Stimulated activated naive B cell treated with anti-CD40 and anti-IgM and Interleukin-4, amounts not matched to agents 10 μg/mL and 1 μg/mL and 100 μg/mL, for 72 hours (primary cell): ENCODE measurements at regions not wholly inside any gene's neighbourhood (a gene's known extent, or its start where the extent isn't known, plus 50 kb on each side); places are given as distances from the start of the nearest gene placed in this dataset.
"Not testable (repeated sequence)": the region's sequence is repeated elsewhere in the genome, so short reads cannot be mapped to it uniquely, and the experiment has no call there.

Source experiments
- ATAC-seq, 2 donors: fragments of 150-1000 bp; cut with Tn5 transposase; replicated peaks; 2 replicates each; pipeline ENCODE4 v1.10.0; 2021; ENCODE audit warnings: moderate library complexity in 1 of 2
- DNase-seq: peaks from one replicate; pipeline ENCODE4 v3.0.0; 2021
- H3K27ac Mint-ChIP-seq: one replicate; pipeline ENCODE4 v1.8.0; 2022; ENCODE audit warnings: mild to moderate bottlenecking, mixed read lengths
- H3K27me3 Mint-ChIP-seq, 2 donors: one replicate each; pipeline ENCODE4 v1.8.0; 2022; ENCODE audit warnings: mixed read lengths in 2 of 2
- H3K36me3 Mint-ChIP-seq, 2 donors: one replicate each; pipeline ENCODE4 v1.8.0; 2022; ENCODE audit warnings: mixed read lengths in 2 of 2, mild to moderate bottlenecking in 1 of 2
- H3K4me1 Mint-ChIP-seq, 2 donors: one replicate each; pipeline ENCODE4 v1.8.0; 2022; ENCODE audit warnings: mixed read lengths in 2 of 2, mild to moderate bottlenecking in 1 of 2
- H3K4me3 Mint-ChIP-seq, 2 donors: one replicate each; pipeline ENCODE4 v1.8.0; 2022; ENCODE audit warnings: mild to moderate bottlenecking in 2 of 2, mixed read lengths in 2 of 2, moderate library complexity in 1 of 2
- H3K9me3 Mint-ChIP-seq, 2 donors: one replicate each; pipeline ENCODE4 v1.8.0; 2022; ENCODE audit warnings: mixed read lengths in 2 of 2, mild to moderate bottlenecking in 1 of 2

- Mint-ChIP-seq H3K36me3 (no peaks in the 10 kb centered on the region), H3K27ac (no peak overlapping the region), H3K27me3 (no peaks in the 10 kb centered on the region), H3K4me3 (no peak overlapping the region), H3K9me3 (no peaks in the 10 kb centered on the region), H3K4me1 (no peaks in the 10 kb centered on the region)
- DNase-seq (no peak), ATAC-seq (no peak)
Measured at GRCh38 chr5:120124031-120124430, 340.1 kb upstream of the PRR16 start.

GRCh38 chr5:120124961-120125360, 339.1 kb upstream of the PRR16 start:
- no peak overlapping the region for H3K27ac Mint-ChIP-seq
- no peaks in the 10 kb centered on the region for H3K27me3 Mint-ChIP-seq
- H3K9me3 Mint-ChIP-seq = no peaks in the 10 kb centered on the region
- DNase-seq = no peak
- no peak for ATAC-seq
- H3K4me1 Mint-ChIP-seq = no peaks in the 10 kb centered on the region
- H3K4me3 Mint-ChIP-seq = no peak overlapping the region
- H3K36me3 Mint-ChIP-seq = no peaks in the 10 kb centered on the region

- not testable (repeated sequence) for H3K9me3 Mint-ChIP-seq, ATAC-seq, H3K27me3 Mint-ChIP-seq, H3K27ac Mint-ChIP-seq, DNase-seq, H3K4me3 Mint-ChIP-seq, H3K4me1 Mint-ChIP-seq, H3K36me3 Mint-ChIP-seq
Measured at GRCh38 chr5:120132347-120132746, 331.8 kb upstream of the PRR16 start.

GRCh38 chr5:120134944-120135343, 329.2 kb upstream of the PRR16 start:
- no peak for DNase-seq
- Mint-ChIP-seq H3K36me3 (peaks cover 0 to 4% of the 10 kb centered on the region in 2 donors), H3K27me3 (no peaks in the 10 kb centered on the region), H3K4me3 (no peak overlapping the region), H3K27ac (no peak overlapping the region), H3K4me1 (peaks cover 0 to 5% of the 10 kb centered on the region in 2 donors), H3K9me3 (peaks cover 3 to 4% of the 10 kb centered on the region in 2 donors)
- no peak for ATAC-seq

GRCh38 chr5:120137582-120137981, 326.5 kb upstream of the PRR16 start:
- no peaks in the 10 kb centered on the region for H3K9me3 Mint-ChIP-seq
- H3K4me1 Mint-ChIP-seq = peaks cover 0 to 5% of the 10 kb centered on the region in 2 donors
- H3K36me3 Mint-ChIP-seq = no peaks in the 10 kb centered on the region
- no peak for DNase-seq
- no peak overlapping the region for H3K27ac Mint-ChIP-seq
- H3K27me3 Mint-ChIP-seq = no peaks in the 10 kb centered on the region
- ATAC-seq = peak in 1 of 2 donors; percentile 31
- no peak overlapping the region for H3K4me3 Mint-ChIP-seq

- no peak for DNase-seq
- ATAC-seq = no peak
- H3K27me3 Mint-ChIP-seq = no peaks in the 10 kb centered on the region
- H3K27ac Mint-ChIP-seq = no peak overlapping the region
- no peaks in the 10 kb centered on the region for H3K36me3 Mint-ChIP-seq
- no peaks in the 10 kb centered on the region for H3K9me3 Mint-ChIP-seq
- peaks cover 0 to 5% of the 10 kb centered on the region in 2 donors for H3K4me1 Mint-ChIP-seq
- H3K4me3 Mint-ChIP-seq = no peak overlapping the region
Measured at GRCh38 chr5:120139039-120139438, 325.1 kb upstream of the PRR16 start.

- no peaks in the 10 kb centered on the region for H3K36me3 Mint-ChIP-seq
- ATAC-seq (peak in 1 of 2 donors; percentile 29), DNase-seq (no peak)
- H3K27ac Mint-ChIP-seq = no peak overlapping the region
- H3K4me1 Mint-ChIP-seq = peaks cover 0 to 5% of the 10 kb centered on the region in 2 donors
- H3K4me3 Mint-ChIP-seq = no peak overlapping the region
- no peaks in the 10 kb centered on the region for H3K27me3 Mint-ChIP-seq
- H3K9me3 Mint-ChIP-seq = peaks cover 5 to 9% of the 10 kb centered on the region in 2 donors
Measured at GRCh38 chr5:120140501-120140900, 323.6 kb upstream of the PRR16 start.

GRCh38 chr5:120141076-120141475, 323.0 kb upstream of the PRR16 start:
- Mint-ChIP-seq H3K9me3 (peaks cover 10 to 14% of the 10 kb centered on the region in 2 donors), H3K27me3 (no peaks in the 10 kb centered on the region), H3K36me3 (peaks cover 0 to 4% of the 10 kb centered on the region in 2 donors), H3K27ac (no peak overlapping the region), H3K4me3 (no peak overlapping the region), H3K4me1 (peaks cover 0 to 5% of the 10 kb centered on the region in 2 donors)
- no peak for ATAC-seq
- DNase-seq = no peak

- ATAC-seq (no peak), DNase-seq (no peak)
- H3K27me3 Mint-ChIP-seq = no peaks in the 10 kb centered on the region
- H3K4me1 Mint-ChIP-seq = peaks cover 0 to 2% of the 10 kb centered on the region in 2 donors
- peaks cover 10 to 16% of the 10 kb centered on the region in 2 donors for H3K9me3 Mint-ChIP-seq
- peaks cover 0 to 5% of the 10 kb centered on the region in 2 donors for H3K36me3 Mint-ChIP-seq
- H3K4me3 Mint-ChIP-seq = no peak overlapping the region
- H3K27ac Mint-ChIP-seq = no peak overlapping the region
Measured at GRCh38 chr5:120146787-120147186, 317.3 kb upstream of the PRR16 start.

GRCh38 chr5:120147911-120148310, 316.2 kb upstream of the PRR16 start:
- H3K27ac Mint-ChIP-seq, H3K36me3 Mint-ChIP-seq, H3K4me1 Mint-ChIP-seq, ATAC-seq, DNase-seq, H3K4me3 Mint-ChIP-seq, H3K27me3 Mint-ChIP-seq: not testable (repeated sequence)
- peaks cover 10 to 16% of the 10 kb centered on the region in 2 donors for H3K9me3 Mint-ChIP-seq

- Mint-ChIP-seq H3K4me1 (peaks cover 0 to 4% of the 10 kb centered on the region in 2 donors), H3K9me3 (peaks cover 3 to 5% of the 10 kb centered on the region in 2 donors), H3K36me3 (peaks cover 0 to 4% of the 10 kb centered on the region in 2 donors), H3K27me3 (no peaks in the 10 kb centered on the region), H3K4me3 (no peak overlapping the region), H3K27ac (no peak overlapping the region)
- ATAC-seq (no peak), DNase-seq (no peak)
Measured at GRCh38 chr5:120150770-120151169, 313.3 kb upstream of the PRR16 start.

GRCh38 chr5:120151181-120151580, 312.9 kb upstream of the PRR16 start:
- ATAC-seq = no peak
- H3K36me3 Mint-ChIP-seq = no peaks in the 10 kb centered on the region

GRCh38 chr5:120151825-120152224, 312.3 kb upstream of the PRR16 start:
- Mint-ChIP-seq H3K4me1 (peaks cover 0 to 4% of the 10 kb centered on the region in 2 donors), H3K9me3 (no peaks in the 10 kb centered on the region), H3K27me3 (no peaks in the 10 kb centered on the region), H3K27ac (no peak overlapping the region), H3K4me3 (no peak overlapping the region), H3K36me3 (no peaks in the 10 kb centered on the region)
- DNase-seq (no peak), ATAC-seq (no peak)

More at GRCh38 chr5:120151181-120151580, 312.9 kb upstream of the PRR16 start:
- DNase-seq = no peak
- Mint-ChIP-seq H3K4me3 (no peak overlapping the region), H3K4me1 (peaks cover 0 to 4% of the 10 kb centered on the region in 2 donors), H3K27me3 (no peaks in the 10 kb centered on the region), H3K27ac (no peak overlapping the region), H3K9me3 (peaks cover 0 to under 1% of the 10 kb centered on the region in 2 donors)

GRCh38 chr5:120152472-120152871, 311.6 kb upstream of the PRR16 start:
- ATAC-seq (no peak), DNase-seq (no peak)
- peaks cover 0 to 4% of the 10 kb centered on the region in 2 donors for H3K4me1 Mint-ChIP-seq
- H3K9me3 Mint-ChIP-seq = no peaks in the 10 kb centered on the region
- no peaks in the 10 kb centered on the region for H3K36me3 Mint-ChIP-seq
- H3K4me3 Mint-ChIP-seq = no peak overlapping the region
- no peak overlapping the region for H3K27ac Mint-ChIP-seq
- H3K27me3 Mint-ChIP-seq = no peaks in the 10 kb centered on the region

- H3K4me3 Mint-ChIP-seq = no peak overlapping the region
- H3K36me3 Mint-ChIP-seq = no peaks in the 10 kb centered on the region
- ATAC-seq (no peak), DNase-seq (no peak)
- H3K9me3 Mint-ChIP-seq = no peaks in the 10 kb centered on the region
- peaks cover 0 to 4% of the 10 kb centered on the region in 2 donors for H3K4me1 Mint-ChIP-seq
- H3K27me3 Mint-ChIP-seq = no peaks in the 10 kb centered on the region
- no peak overlapping the region for H3K27ac Mint-ChIP-seq
Measured at GRCh38 chr5:120152931-120153330, 311.2 kb upstream of the PRR16 start.

- peaks cover 0 to 4% of the 10 kb centered on the region in 2 donors for H3K4me1 Mint-ChIP-seq
- no peak for ATAC-seq
- no peak overlapping the region for H3K4me3 Mint-ChIP-seq
- no peak overlapping the region for H3K27ac Mint-ChIP-seq
- H3K9me3 Mint-ChIP-seq = no peaks in the 10 kb centered on the region
- no peaks in the 10 kb centered on the region for H3K36me3 Mint-ChIP-seq
- no peaks in the 10 kb centered on the region for H3K27me3 Mint-ChIP-seq
- DNase-seq = no peak
Measured at GRCh38 chr5:120153551-120153950, 310.5 kb upstream of the PRR16 start.
